HEK293T (cell line): ENCODE measurements at regions not wholly inside any gene's neighbourhood (a gene's known extent, or its start where the extent isn't known, plus 50 kb on each side); places are given as distances from the start of the nearest gene placed in this dataset.

Source experiments
- ARNT ChIP-seq: fragments of 450-650 bp; IDR thresholded peaks from 2 replicates; pipeline ENCODE4 v1.6.1; 2017; ENCODE audit warnings: mild to moderate bottlenecking
- BHLHE40 ChIP-seq: fragments of 450-650 bp; IDR thresholded peaks from 2 replicates; pipeline ENCODE4 v1.6.1; 2016; ENCODE audit warnings: mild to moderate bottlenecking, moderate library complexity, borderline replicate concordance
- CTBP1 ChIP-seq: fragments of 450-650 bp; IDR thresholded peaks from 2 replicates; pipeline ENCODE4 v1.6.1; 2016; ENCODE audit warnings: borderline replicate concordance
- FOXA1 ChIP-seq: fragments of 450-650 bp; IDR thresholded peaks from 2 replicates; pipeline ENCODE4 v1.6.1; 2016; ENCODE audit warnings: mild to moderate bottlenecking
- FOXK2 ChIP-seq: fragments of 450-650 bp; IDR thresholded peaks from 2 replicates; pipeline ENCODE4 v1.6.1; 2016; ENCODE audit warnings: mild to moderate bottlenecking
- FOXM1 ChIP-seq: fragments of 450-650 bp; IDR thresholded peaks from 2 replicates; pipeline ENCODE4 v1.6.1; 2017; ENCODE audit warnings: mild to moderate bottlenecking, borderline replicate concordance
- HDGF ChIP-seq: fragments of 450-650 bp; IDR thresholded peaks from 2 replicates; pipeline ENCODE4 v1.6.1; 2017; ENCODE audit warnings: antibody characterized with exemption, borderline replicate concordance
- L3MBTL2 ChIP-seq: fragments of 450-650 bp; conservative IDR thresholded peaks from 2 replicates; pipeline ENCODE4 v1.6.1; 2016; ENCODE audit warnings: mild to moderate bottlenecking
- LEF1 ChIP-seq: fragments of 450-650 bp; IDR thresholded peaks from 2 replicates; pipeline ENCODE4 v1.6.1; 2017; ENCODE audit warnings: mild to moderate bottlenecking, borderline replicate concordance
- PKNOX1 ChIP-seq: fragments of 450-650 bp; IDR thresholded peaks from 2 replicates; pipeline ENCODE4 v1.6.1; 2016
- SP1 ChIP-seq: fragments of 450-650 bp; IDR thresholded peaks from 2 replicates; pipeline ENCODE4 v1.6.1; 2017
- SUZ12 ChIP-seq: fragments of 450-650 bp; IDR thresholded peaks from 2 replicates; pipeline ENCODE4 v1.6.1; 2016; ENCODE audit warnings: mild to moderate bottlenecking
- TARDBP ChIP-seq: fragments of 450-650 bp; IDR thresholded peaks from 2 replicates; pipeline ENCODE4 v1.6.1; 2016
- ZNF384 ChIP-seq: fragments of 450-650 bp; IDR thresholded peaks from 2 replicates; pipeline ENCODE4 v1.6.1; 2016

- TF ChIP-seq HDGF = no peak
- TF ChIP-seq BHLHE40 = no peak
- no peak for TF ChIP-seq SP1
- no peak for TF ChIP-seq LEF1
- no peak for TF ChIP-seq SUZ12
- no peak for TF ChIP-seq ZNF384
- no peak for TF ChIP-seq FOXK2
- TF ChIP-seq L3MBTL2 = no peak
- TF ChIP-seq FOXM1 = no peak
- TF ChIP-seq FOXA1 = no peak
- no peak for TF ChIP-seq ARNT
- no peak for TF ChIP-seq TARDBP
- no peak for TF ChIP-seq CTBP1
- no peak for TF ChIP-seq PKNOX1
Observed at GRCh38 chr2:239539776-239540100, 138.9 kb upstream of the HDAC4 start.
